Epithelial cell of proximal tubule (primary cell): ENCODE measurements at regions not wholly inside any gene's neighbourhood (a gene's known extent, or its start where the extent isn't known, plus 50 kb on each side); places are given as distances from the start of the nearest gene placed in this dataset.

ENCODE experiments used
- DNase-seq: peaks from one replicate; pipeline ENCODE4 v3.0.0-alpha.2; 2011; ENCODE audit warnings: low read depth
- H3K4me3 ChIP-seq: 2 replicates; pipeline ENCODE4 v1.5.1; 2011; ENCODE audit warnings: low read depth, mild to moderate bottlenecking, low read length
- CTCF ChIP-seq: conservative IDR thresholded peaks from 2 replicates; pipeline ENCODE4 v1.5.1; 2012; ENCODE audit warnings: low read depth, mild to moderate bottlenecking, low read length

GRCh38 chr1:17965515-17966100 is 142.0 kb upstream of the IGSF21 start:
- TF ChIP-seq CTCF: no peak
- DNase-seq: no peak
- no peak overlapping the region for H3K4me3 ChIP-seq

- no peak for TF ChIP-seq CTCF
- DNase-seq: no peak
These were observed 141.3 kb upstream of the IGSF21 start for GRCh38 chr1:17966341-17966740.

GRCh38 chr1:17967623-17968255 is 139.9 kb upstream of the IGSF21 start:
- no peak for DNase-seq
- no peak overlapping the region for H3K4me3 ChIP-seq
- no peak for TF ChIP-seq CTCF

More at GRCh38 chr1:17966341-17966740, 141.3 kb upstream of the IGSF21 start:
- no peak overlapping the region for H3K4me3 ChIP-seq

- DNase-seq: no peak
- no peak for TF ChIP-seq CTCF
- H3K4me3 ChIP-seq: no peak overlapping the region
These were observed 136.8 kb upstream of the IGSF21 start for GRCh38 chr1:17970757-17971156.

- no peak overlapping the region for H3K4me3 ChIP-seq
- no peak for DNase-seq
- no peak for TF ChIP-seq CTCF
These were observed 133.9 kb upstream of the IGSF21 start for GRCh38 chr1:17973694-17974093.

- DNase-seq: no peak
- H3K4me3 ChIP-seq: no peak overlapping the region
- no peak for TF ChIP-seq CTCF
These were observed 130.7 kb upstream of the IGSF21 start for GRCh38 chr1:17976854-17977253.

DNA sequence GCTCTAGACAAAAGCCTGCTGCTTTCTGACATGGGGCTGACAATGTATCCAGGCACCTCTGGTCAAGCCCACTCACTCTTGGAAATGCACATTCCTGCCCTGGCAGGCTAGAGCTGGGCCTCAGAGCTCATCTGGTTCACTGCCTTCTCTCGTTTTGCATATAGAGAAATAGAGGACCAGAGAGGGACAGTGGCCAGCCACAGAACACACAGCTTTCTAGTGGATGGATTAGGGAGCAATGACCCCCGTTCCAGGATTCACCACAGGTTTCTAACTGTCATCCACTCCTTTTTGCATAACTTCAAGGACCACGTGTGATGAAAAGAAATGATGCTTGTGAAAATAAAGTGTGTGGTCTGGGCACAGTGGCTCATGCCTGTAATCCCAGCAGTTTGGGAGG is 129.6 kb upstream of the IGSF21 start:
- H3K4me3 ChIP-seq: no peak overlapping the region
- no peak for TF ChIP-seq CTCF
- DNase-seq: no peak
